ENCODE measurements at regions not wholly inside any gene's neighbourhood (a gene's known extent, or its start where the extent isn't known, plus 50 kb on each side); places are given as distances from the start of the nearest gene placed in this dataset.

DNA sequence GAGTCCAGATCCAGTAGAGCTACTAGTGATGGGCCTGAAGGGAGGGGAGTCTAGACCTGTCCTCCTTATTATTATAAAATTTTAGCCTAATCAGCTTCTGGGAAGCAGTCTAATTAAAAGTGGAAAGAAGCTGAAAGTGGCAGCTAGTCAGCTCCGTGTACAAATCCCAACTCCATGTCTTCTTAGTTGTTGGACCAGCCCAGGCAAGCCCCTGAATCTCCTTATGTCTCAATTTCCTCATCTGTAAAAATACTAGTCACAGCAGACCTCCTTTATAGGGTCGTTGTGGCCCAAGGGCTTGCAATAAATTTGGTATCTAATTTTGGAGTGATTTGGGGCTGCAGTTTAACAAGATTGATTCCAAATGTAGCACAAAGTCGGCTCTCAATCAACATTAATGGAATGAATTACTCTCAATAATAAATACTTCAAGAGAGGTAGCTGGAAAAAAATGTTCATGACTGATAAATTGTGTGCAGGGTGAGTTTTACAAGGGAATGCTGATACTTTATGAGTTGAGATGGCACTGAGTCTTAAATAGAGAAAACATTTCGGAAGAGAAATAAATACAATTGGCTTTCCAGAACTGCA, 118.3 kb upstream of the NDUFV2 start:
- H3K9me3 ChIP-seq (ENCODE audit: control insufficient read depth in 1 of 2, insufficient read depth in 1 of 2, low read depth in 1 of 2, low read length in 2 of 2) = no peaks in the 10 kb centered on the region
- H3K27me3 ChIP-seq (ENCODE audit: insufficient read depth, low read length) = no peaks in the 10 kb centered on the region
- H3K4me2 ChIP-seq (ENCODE audit: low read length) = no peak overlapping the region
- H4K20me1 ChIP-seq (ENCODE audit: insufficient read depth) = no peaks in the 10 kb centered on the region
- no peak overlapping the region for H3K4me3 ChIP-seq (replicated peaks in 1 of 2; ENCODE audit: low read depth in 1 of 2, low read length in 2 of 2)
- intact Hi-C loops (cut with micrococcal nuclease) = loop anchor here (5.0 to 10.0 kb wide), 3 partner anchors 161 to 509 kb away; no protein-coding TSS in a partner anchor
- H3K79me2 ChIP-seq (ENCODE audit: insufficient read depth, low read length) = no peaks in the 10 kb centered on the region
- BruUV-seq (replicated peaks) = no TSS peak
- no peaks in the 10 kb centered on the region for H3K9me2 ChIP-seq (ENCODE audit: insufficient read depth)
- TF ChIP-seq YY1 (IDR thresholded peaks at IDR 0.05; ENCODE audit: extremely low read depth, insufficient replicate concordance, low read depth, low read length) (no peak), ZNF274 (IDR thresholded peaks at IDR 0.05; ENCODE audit: low read depth, low read length) (no peak), SIN3A (IDR thresholded peaks at IDR 0.05; ENCODE audit: low read depth) (no peak), ELF1 (IDR thresholded peaks at IDR 0.05; ENCODE audit: borderline replicate concordance, low read depth) (no peak), POLR2AphosphoS5 (IDR thresholded peaks at IDR 0.05; ENCODE audit: low read depth, low read length) (no peak), FOSL1 (IDR thresholded peaks at IDR 0.05; ENCODE audit: low read depth) (no peak), RAD21 (IDR thresholded peaks at IDR 0.05; ENCODE audit: low read depth) (no peak)
- H3K9ac ChIP-seq (ENCODE audit: low read length) = no peak overlapping the region
- no peaks in the 10 kb centered on the region for H3K36me3 ChIP-seq (ENCODE audit: control insufficient read depth in 1 of 2, insufficient read depth in 2 of 2, low read length in 2 of 2)
- peaks cover 0 to 16% of the 10 kb centered on the region in 2 experiments; a peak in 2 of 4 replicates for H3K4me1 ChIP-seq (ENCODE audit: control insufficient read depth in 1 of 2, insufficient read depth in 2 of 2, low read length in 2 of 2)
- ChIA-PET CTCF (interaction anchor here (1.3 to 4.5 kb wide), 2 partner anchors 63 to 330 kb away, joined by 3 to 38 read pairs; no protein-coding TSS in a partner anchor), RAD21 (ENCODE audit: low non-redundant PET in 1 of 2, low total read pairs in 2 of 2, uncharacterized antibody in 2 of 2, unreplicated experiment in 2 of 2) (interaction anchor here (0.7 to 1.2 kb wide), 2 partner anchors 31 to 102 kb away, joined by 3 read pairs; no protein-coding TSS in a partner anchor), POLR2A (no interaction called here)
- ATAC-seq = no peak
- DNase-seq (ENCODE audit: low read depth, low spot score) = no peak
- H3K27ac ChIP-seq (ENCODE audit: low read depth, low read length) = no peak overlapping the region
- no peak overlapping the region for H2AFZ ChIP-seq (ENCODE audit: low read depth, low read length, poor library complexity, severe bottlenecking)

DNA sequence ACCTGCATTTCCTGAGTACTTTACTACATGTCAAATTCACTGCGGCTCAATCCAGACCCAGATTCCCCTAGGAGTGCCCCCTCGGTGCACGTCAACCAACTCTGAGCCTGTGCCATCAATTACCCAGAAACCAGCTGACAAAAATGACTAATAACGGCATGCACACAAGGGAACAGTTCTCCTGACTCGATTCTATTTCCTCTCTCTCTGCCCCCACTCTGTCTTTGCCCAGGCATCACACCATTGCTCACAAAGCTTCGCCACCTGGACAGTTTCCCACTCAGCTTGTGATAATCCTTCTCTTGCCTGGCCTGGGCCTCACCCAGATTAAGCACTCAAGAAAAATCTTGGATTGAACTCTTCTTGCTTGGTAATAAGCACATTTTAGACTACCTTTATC, 115.3 kb upstream of the NDUFV2 start:
- Histone ChIP-seq H3K36me3 (ENCODE audit: control insufficient read depth in 1 of 2, insufficient read depth in 2 of 2, low read length in 2 of 2) (no peaks in the 10 kb centered on the region), H2AFZ (ENCODE audit: low read depth, low read length, poor library complexity, severe bottlenecking) (no peak overlapping the region), H3K9ac (ENCODE audit: low read length) (no peak overlapping the region), H3K4me3 (replicated peaks in 1 of 2; ENCODE audit: low read depth in 1 of 2, low read length in 2 of 2) (no peak overlapping the region), H3K4me2 (ENCODE audit: low read length) (no peak overlapping the region), H3K27ac (ENCODE audit: low read depth, low read length) (no peak overlapping the region), H3K9me3 (ENCODE audit: control insufficient read depth in 1 of 2, insufficient read depth in 1 of 2, low read depth in 1 of 2, low read length in 2 of 2) (no peaks in the 10 kb centered on the region), H3K4me1 (ENCODE audit: control insufficient read depth in 1 of 2, insufficient read depth in 2 of 2, low read length in 2 of 2) (peaks cover 0 to 30% of the 10 kb centered on the region in 2 experiments; a peak in 3 of 4 replicates), H3K79me2 (ENCODE audit: insufficient read depth, low read length) (no peaks in the 10 kb centered on the region), H3K9me2 (ENCODE audit: insufficient read depth) (no peaks in the 10 kb centered on the region), H3K27me3 (ENCODE audit: insufficient read depth, low read length) (no peaks in the 10 kb centered on the region), H4K20me1 (ENCODE audit: insufficient read depth) (no peaks in the 10 kb centered on the region)
- intact Hi-C loops (cut with micrococcal nuclease) = loop anchor here (10.0 kb wide), 2 partner anchors 158 to 512 kb away; no protein-coding TSS in a partner anchor
- DNase-seq (ENCODE audit: low read depth, low spot score) (no peak), ATAC-seq (no peak)
- ChIA-PET RAD21 (ENCODE audit: low non-redundant PET in 1 of 2, low total read pairs in 2 of 2, uncharacterized antibody in 2 of 2, unreplicated experiment in 2 of 2) (no interaction called here), CTCF (interaction anchor here (1.2 to 2.2 kb wide), 4 partner anchors 11 to 335 kb away, joined by 3 to 25 read pairs (median 6); no protein-coding TSS in a partner anchor), POLR2A (no interaction called here)
- BruUV-seq (replicated peaks) = no TSS peak
- TF ChIP-seq EGR1 (IDR thresholded peaks at IDR 0.05; ENCODE audit: low read depth) = no peak
- TF ChIP-seq ZBTB33 (IDR thresholded peaks at IDR 0.05; ENCODE audit: extremely low read depth, insufficient replicate concordance, low read length) = no peak
- TF ChIP-seq YY1 (IDR thresholded peaks at IDR 0.05; ENCODE audit: extremely low read depth, insufficient replicate concordance, low read depth, low read length) = no peak
- no peak for TF ChIP-seq POLR2A (IDR thresholded peaks at IDR 0.05; ENCODE audit: borderline replicate concordance, extremely low read depth, insufficient read depth, insufficient read length)
- TF ChIP-seq REST (IDR thresholded peaks at IDR 0.05; ENCODE audit: low read depth) = no peak
- no peak for TF ChIP-seq FOSL1 (IDR thresholded peaks at IDR 0.05; ENCODE audit: low read depth)
- no peak for TF ChIP-seq EZH2 (IDR thresholded peaks at IDR 0.05)
- TF ChIP-seq ELF1 (IDR thresholded peaks at IDR 0.05; ENCODE audit: borderline replicate concordance, low read depth) = no peak
- no peak for TF ChIP-seq SP1 (IDR thresholded peaks at IDR 0.05; ENCODE audit: low read depth)
- no peak for TF ChIP-seq ZNF274 (IDR thresholded peaks at IDR 0.05; ENCODE audit: low read depth, low read length)
- TF ChIP-seq, protein P1, sequence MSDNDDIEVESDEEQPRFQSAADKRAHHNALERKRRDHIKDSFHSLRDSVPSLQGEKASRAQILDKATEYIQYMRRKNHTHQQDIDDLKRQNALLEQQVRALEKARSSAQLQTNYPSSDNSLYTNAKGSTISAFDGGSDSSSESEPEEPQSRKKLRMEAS (IDR thresholded peaks at IDR 0.05) = no peak

Measured in HCT116 (cell line).